Keratinocyte (primary cell): ENCODE measurements at regions not wholly inside any gene's neighbourhood (a gene's known extent, or its start where the extent isn't known, plus 50 kb on each side); places are given as distances from the start of the nearest gene placed in this dataset.

Source experiments
- DNase-seq: peaks from one replicate; pipeline ENCODE4 v3.0.0-alpha.2; 2011; ENCODE audit warnings: low read depth, missing footprints, low spot score
- FAIRE-seq: peaks from 2 replicates; lab custom pipeline; 2011; peaks lifted over from hg19 to GRCh38; lab: Jason Lieb, UNC
- H2AFZ ChIP-seq: 2 replicates; pipeline ENCODE4 v1.6.0; 2012; ENCODE audit warnings: low read length, control low read depth, inconsistent platforms; ENCODE audit not compliant: control insufficient read depth
- H3K27ac ChIP-seq: 2 replicates; pipeline ENCODE4 v1.5.1; 2011; ENCODE audit warnings: low read length; ENCODE audit not compliant: control insufficient read depth, insufficient read depth
- H3K27me3 ChIP-seq: 3 replicates; pipeline ENCODE4 v1.6.0; 2011; ENCODE audit warnings: low read length; ENCODE audit not compliant: control insufficient read depth, insufficient read depth; ENCODE audit errors: extremely low read depth
- H3K36me3 ChIP-seq, 2 experiments: 2 replicates in 1 of 2; 3 replicates in 1 of 2; pipeline ENCODE4 v1.5.1; 2011; ENCODE audit warnings: low read length in 2 of 2, mild to moderate bottlenecking in 1 of 2; ENCODE audit not compliant: control insufficient read depth in 2 of 2, insufficient read depth in 2 of 2; ENCODE audit errors: extremely low read depth in 1 of 2
- H3K4me1 ChIP-seq: 3 replicates; pipeline ENCODE4 v1.5.1; 2011; ENCODE audit warnings: low read length; ENCODE audit not compliant: control insufficient read depth, insufficient read depth; ENCODE audit errors: extremely low read depth
- H3K4me2 ChIP-seq: 3 replicates; pipeline ENCODE4 v1.6.0; 2011; ENCODE audit warnings: low read depth, low read length; ENCODE audit not compliant: control insufficient read depth, insufficient read depth; ENCODE audit errors: extremely low read depth
- H3K4me3 ChIP-seq, 3 experiments: fragments of 200-600 bp in 1 of 3; sonication (generic) in 1 of 3; 2 replicates in 2 of 3; 3 replicates in 1 of 3; pipeline ENCODE4 v1.5.1; 2011 to 2016; ENCODE audit warnings: low read length in 3 of 3, mild to moderate bottlenecking in 3 of 3, control low read depth in 2 of 3, inconsistent platforms in 1 of 3, low read depth in 1 of 3, mixed read lengths in 1 of 3, mixed run types in 1 of 3, moderate library complexity in 1 of 3; ENCODE audit not compliant: control insufficient read depth in 2 of 3, insufficient read depth in 2 of 3; ENCODE audit errors: extremely low read depth in 1 of 3
- H3K79me2 ChIP-seq: 2 replicates; pipeline ENCODE4 v1.6.0; 2012; ENCODE audit warnings: low read length; ENCODE audit not compliant: control insufficient read depth, insufficient read depth
- H3K9ac ChIP-seq: 3 replicates; pipeline ENCODE4 v1.6.0; 2011; ENCODE audit warnings: low read length; ENCODE audit not compliant: control insufficient read depth, insufficient read depth; ENCODE audit errors: extremely low read depth
- H3K9me1 ChIP-seq: 3 replicates; pipeline ENCODE4 v1.6.0; 2011; ENCODE audit warnings: low read length; ENCODE audit not compliant: control insufficient read depth, insufficient read depth; ENCODE audit errors: extremely low read depth
- H3K9me3 ChIP-seq: 2 replicates; pipeline ENCODE4 v1.5.1; 2012; ENCODE audit warnings: low read depth, low read length; ENCODE audit not compliant: control insufficient read depth
- H4K20me1 ChIP-seq: 3 replicates; pipeline ENCODE4 v1.6.0; 2011; ENCODE audit warnings: low read length; ENCODE audit not compliant: control insufficient read depth, insufficient read depth; ENCODE audit errors: extremely low read depth
- CTCF ChIP-seq, 3 experiments: IDR thresholded peaks in 1 of 3; conservative IDR thresholded peaks in 1 of 3; optimal IDR thresholded peaks in 1 of 3; 2 replicates in 2 of 3; 3 replicates in 1 of 3; pipeline versions ENCODE3 to v1.5.1; 2011; ENCODE audit warnings: low read length in 3 of 3, mild to moderate bottlenecking in 3 of 3, moderate library complexity in 2 of 3, control low read depth in 1 of 3, inconsistent platforms in 1 of 3; ENCODE audit not compliant: insufficient read depth in 2 of 3; ENCODE audit errors: extremely low read depth in 1 of 3
- EZH2 ChIP-seq: IDR thresholded peaks from one replicate; pipeline ENCODE4 v1.6.1; 2012; ENCODE audit warnings: inconsistent platforms, mild to moderate bottlenecking, low read length, moderate library complexity
- dilution Hi-C: fragments of 300-500 bp; cut with MboI; formaldehyde crosslinking; loops from one replicate; pipeline ENCODE4 v1.7.0; 2020; ENCODE audit warnings: low sequenced_read_pairs; ENCODE audit not compliant: extremely low pct_ligation_motif_present

GRCh38 chr18:24914171-24914525 lies 437.8 kb downstream of the ZNF521 start:
- H3K4me1 ChIP-seq, result no peaks in the 10 kb centered on the region
- dilution Hi-C loops, result no loop called here
- no peaks in the 10 kb centered on the region for H3K9me3 ChIP-seq
- H4K20me1 ChIP-seq, result no peaks in the 10 kb centered on the region
- H3K79me2 ChIP-seq, result no peaks in the 10 kb centered on the region
- no peaks in the 10 kb centered on the region for H3K9me1 ChIP-seq
- TF ChIP-seq CTCF (optimal IDR thresholded peaks at IDR 0.05 in 1 of 3, IDR thresholded peaks at IDR 0.05 in 1 of 3, conservative IDR thresholded peaks at IDR 0.05 in 1 of 3; ENCODE audit: extremely low read depth in 1 of 3, insufficient read depth in 2 of 3, low read length in 3 of 3) (no peak), EZH2 (no peak)
- DNase-seq (no peak), FAIRE-seq (no peak)
- no peaks in the 10 kb centered on the region for H3K27me3 ChIP-seq
- H2AFZ ChIP-seq, result no peak overlapping the region
- no peak overlapping the region for H3K27ac ChIP-seq
- no peak overlapping the region for H3K4me2 ChIP-seq
- H3K9ac ChIP-seq, result no peak overlapping the region
- no peaks in the 10 kb centered on the region for H3K36me3 ChIP-seq
- no peak overlapping the region for H3K4me3 ChIP-seq

- no peak for FAIRE-seq
- H3K9me1 ChIP-seq, result no peaks in the 10 kb centered on the region
- H3K4me3 ChIP-seq, result no peak overlapping the region
These were observed 437.3 kb downstream of the ZNF521 start for GRCh38 chr18:24914685-24915084.

More at GRCh38 chr18:24914685-24915084, 437.3 kb downstream of the ZNF521 start:
- Histone ChIP-seq H3K9me3 (no peaks in the 10 kb centered on the region), H3K4me2 (no peak overlapping the region), H3K9ac (no peak overlapping the region), H2AFZ (no peak overlapping the region), H3K27ac (no peak overlapping the region), H3K36me3 (no peaks in the 10 kb centered on the region), H3K27me3 (no peaks in the 10 kb centered on the region), H3K79me2 (no peaks in the 10 kb centered on the region), H4K20me1 (no peaks in the 10 kb centered on the region), H3K4me1 (no peaks in the 10 kb centered on the region)
- DNase-seq, result no peak
- dilution Hi-C loops, result no loop called here
- TF ChIP-seq EZH2 (no peak), CTCF (optimal IDR thresholded peaks at IDR 0.05 in 1 of 3, IDR thresholded peaks at IDR 0.05 in 1 of 3, conservative IDR thresholded peaks at IDR 0.05 in 1 of 3; ENCODE audit: extremely low read depth in 1 of 3, insufficient read depth in 2 of 3, low read length in 3 of 3) (no peak)
